ENCODE measurements at regions not wholly inside any gene's neighbourhood (a gene's known extent, or its start where the extent isn't known, plus 50 kb on each side); places are given as distances from the start of the nearest gene placed in this dataset.

- Histone ChIP-seq H4K91ac (ENCODE audit: insufficient read length, low read depth, low read length) (no peak overlapping the region), H3K56ac (ENCODE audit: insufficient read length, low read depth, low read length) (no peak overlapping the region), H3K79me1 (ENCODE audit: insufficient read depth, low read depth, low read length, poor library complexity, severe bottlenecking) (no peaks in the 10 kb centered on the region), H3K4me1 (ENCODE audit: insufficient read depth, low read length) (no peaks in the 10 kb centered on the region), H2BK120ac (ENCODE audit: low read depth, low read length, poor library complexity, severe bottlenecking) (no peak overlapping the region), H3K14ac (ENCODE audit: insufficient read depth, low read length) (no peak overlapping the region), H4K8ac (replicated peaks; ENCODE audit: insufficient read length, low read depth, low read length) (no peak overlapping the region), H4K20me1 (ENCODE audit: control insufficient read depth, insufficient read depth, insufficient read length) (no peaks in the 10 kb centered on the region), H2BK12ac (ENCODE audit: insufficient read length, low read depth, low read length) (no peak overlapping the region), H3K27me3 (ENCODE audit: insufficient read depth, low read length) (no peaks in the 10 kb centered on the region), H3K4ac (ENCODE audit: low read depth, low read length) (no peak overlapping the region), H3K18ac (ENCODE audit: insufficient read length, low read depth, low read length) (no peak overlapping the region), H3K9me3 (ENCODE audit: control insufficient read depth, low read depth, low read length) (no peaks in the 10 kb centered on the region), H3K27ac (ENCODE audit: insufficient read length, low read depth, low read length) (no peak overlapping the region), H2BK15ac (ENCODE audit: low read depth, low read length) (no peak overlapping the region), H2BK5ac (ENCODE audit: insufficient read length, low read length) (no peak overlapping the region), H2AK5ac (ENCODE audit: insufficient read length, low read length) (no peak overlapping the region), H2BK20ac (ENCODE audit: low read depth, low read length, poor library complexity, severe bottlenecking) (no peak overlapping the region), H3K9ac (ENCODE audit: extremely low read depth, insufficient read length, low read length) (no peak overlapping the region), H3K23ac (ENCODE audit: insufficient read length, low read depth, low read length) (no peak overlapping the region), H3K79me2 (ENCODE audit: insufficient read depth, low read length) (no peaks in the 10 kb centered on the region), H4K5ac (ENCODE audit: insufficient read length, low read depth, low read length) (no peak overlapping the region), H2AFZ (ENCODE audit: low read length) (no peak overlapping the region), H3T11ph (ENCODE audit: low read length) (no peak overlapping the region), H3K4me2 (ENCODE audit: insufficient read depth, insufficient read length, low read length) (no peak overlapping the region), H3K23me2 (ENCODE audit: insufficient read length, low read depth, low read length, poor library complexity, severe bottlenecking) (no peaks in the 10 kb centered on the region)
- H3K27ac Mint-ChIP-seq = peak overlapping the region in 1 of 3 experiments; percentile 16; a peak in 1 of 7 replicates
- no peaks in the 10 kb centered on the region for H3K4me1 Mint-ChIP-seq
- H3K4me3 Mint-ChIP-seq = no peak overlapping the region
- TF ChIP-seq, protein P1, sequence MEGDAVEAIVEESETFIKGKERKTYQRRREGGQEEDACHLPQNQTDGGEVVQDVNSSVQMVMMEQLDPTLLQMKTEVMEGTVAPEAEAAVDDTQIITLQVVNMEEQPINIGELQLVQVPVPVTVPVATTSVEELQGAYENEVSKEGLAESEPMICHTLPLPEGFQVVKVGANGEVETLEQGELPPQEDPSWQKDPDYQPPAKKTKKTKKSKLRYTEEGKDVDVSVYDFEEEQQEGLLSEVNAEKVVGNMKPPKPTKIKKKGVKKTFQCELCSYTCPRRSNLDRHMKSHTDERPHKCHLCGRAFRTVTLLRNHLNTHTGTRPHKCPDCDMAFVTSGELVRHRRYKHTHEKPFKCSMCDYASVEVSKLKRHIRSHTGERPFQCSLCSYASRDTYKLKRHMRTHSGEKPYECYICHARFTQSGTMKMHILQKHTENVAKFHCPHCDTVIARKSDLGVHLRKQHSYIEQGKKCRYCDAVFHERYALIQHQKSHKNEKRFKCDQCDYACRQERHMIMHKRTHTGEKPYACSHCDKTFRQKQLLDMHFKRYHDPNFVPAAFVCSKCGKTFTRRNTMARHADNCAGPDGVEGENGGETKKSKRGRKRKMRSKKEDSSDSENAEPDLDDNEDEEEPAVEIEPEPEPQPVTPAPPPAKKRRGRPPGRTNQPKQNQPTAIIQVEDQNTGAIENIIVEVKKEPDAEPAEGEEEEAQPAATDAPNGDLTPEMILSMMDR (conservative IDR thresholded peaks at IDR 0.05) = no peak
- H3K27me3 Mint-ChIP-seq (ENCODE audit: low read depth) = no peaks in the 10 kb centered on the region
- H3K9me3 Mint-ChIP-seq = no peaks in the 10 kb centered on the region
- DNase-seq = no peak
- H3K36me3 Mint-ChIP-seq (ENCODE audit: insufficient read depth in 1 of 3, low read depth in 3 of 3) = peaks cover 0 to 9% (median 8%) of the 10 kb centered on the region in 3 experiments; a peak in 4 of 7 replicates
Measured at GRCh38 chr1:95176861-95177260, 57.1 kb upstream of the RWDD3 start.
